ENCODE measurements at regions not wholly inside any gene's neighbourhood (a gene's known extent, or its start where the extent isn't known, plus 50 kb on each side); places are given as distances from the start of the nearest gene placed in this dataset.

DNA sequence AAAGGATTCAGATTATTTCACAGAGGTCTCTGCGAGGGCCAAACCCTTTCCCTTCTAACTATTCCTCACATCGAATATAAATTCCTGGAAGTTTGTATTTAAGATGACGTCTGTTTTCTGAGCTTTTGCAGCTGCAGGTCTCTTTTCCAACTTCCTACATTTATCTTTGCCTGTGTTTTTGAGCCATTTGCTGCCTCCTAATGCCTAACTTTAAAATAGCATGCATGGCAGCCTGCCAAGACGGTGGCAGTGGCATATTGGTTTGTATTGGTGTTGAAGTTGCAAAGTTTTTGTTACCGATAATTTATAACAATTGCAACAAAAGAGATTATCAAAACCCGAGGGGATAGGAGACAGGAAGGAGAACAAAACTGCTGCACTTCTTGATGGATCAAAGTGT is 187.1 kb upstream of the DNAJC19 start (continued):
- TF ChIP-seq EZH2phosphoT487 (IDR thresholded peaks at IDR 0.05; ENCODE audit: borderline replicate concordance, low read depth): no peak
- TF ChIP-seq CHD2 (IDR thresholded peaks at IDR 0.05; ENCODE audit: low read length, partially characterized antibody): no peak
- no peak for TF ChIP-seq TAF1 (IDR thresholded peaks at IDR 0.05; ENCODE audit: borderline replicate concordance, low read depth, low read length)
- no peak for TF ChIP-seq TEAD4 (IDR thresholded peaks at IDR 0.05; ENCODE audit: borderline replicate concordance, insufficient read depth)
- no peak for TF ChIP-seq TCF12 (IDR thresholded peaks at IDR 0.05)
- TF ChIP-seq YY1 (IDR thresholded peaks at IDR 0.05; ENCODE audit: low read depth): no peak
- TF ChIP-seq, protein P1, sequence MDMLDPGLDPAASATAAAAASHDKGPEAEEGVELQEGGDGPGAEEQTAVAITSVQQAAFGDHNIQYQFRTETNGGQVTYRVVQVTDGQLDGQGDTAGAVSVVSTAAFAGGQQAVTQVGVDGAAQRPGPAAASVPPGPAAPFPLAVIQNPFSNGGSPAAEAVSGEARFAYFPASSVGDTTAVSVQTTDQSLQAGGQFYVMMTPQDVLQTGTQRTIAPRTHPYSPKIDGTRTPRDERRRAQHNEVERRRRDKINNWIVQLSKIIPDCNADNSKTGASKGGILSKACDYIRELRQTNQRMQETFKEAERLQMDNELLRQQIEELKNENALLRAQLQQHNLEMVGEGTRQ (IDR thresholded peaks at IDR 0.05; ENCODE audit: borderline replicate concordance, low read depth, low read length): no peak
- TF ChIP-seq ELF1 (IDR thresholded peaks at IDR 0.05): no peak
- TF ChIP-seq MEF2A (IDR thresholded peaks at IDR 0.05; ENCODE audit: borderline replicate concordance, low read depth): no peak

DNA sequence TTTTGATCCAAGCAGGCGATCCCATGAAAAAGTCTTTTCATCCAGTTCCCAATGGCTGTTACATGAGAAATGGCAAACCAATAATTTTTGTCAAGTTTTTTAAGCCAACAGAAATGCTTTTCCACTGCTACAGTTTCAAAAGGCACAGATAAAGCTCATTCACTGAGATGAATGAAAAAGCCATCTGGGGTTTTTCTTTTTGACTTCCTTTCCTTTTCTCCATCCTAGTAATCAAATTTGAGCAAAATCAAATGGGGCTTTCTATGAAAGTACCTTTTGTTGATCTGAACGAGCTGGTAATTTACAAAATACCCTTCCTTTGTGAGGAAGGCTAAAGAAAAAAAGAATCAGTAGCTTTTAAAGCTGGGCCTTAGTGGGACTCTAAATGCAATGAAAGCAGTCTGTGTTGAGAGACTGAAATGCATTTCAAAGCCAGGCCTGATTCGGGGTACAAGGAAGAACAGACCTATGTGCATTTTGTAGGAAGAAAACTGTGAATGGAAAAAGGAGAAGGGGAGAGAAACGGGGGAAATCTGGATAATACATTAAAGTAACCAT is 185.2 kb upstream of the DNAJC19 start:
- H3K9me3 ChIP-seq: no peaks in the 10 kb centered on the region
- 15% methylated on average over 4 of the region's 4 CpGs for WGBS (ENCODE audit: low lambda C conversion rate)
- no peaks in the 10 kb centered on the region for H3K36me3 ChIP-seq (replicated peaks in 1 of 2; ENCODE audit: control insufficient read depth in 1 of 2, insufficient read depth in 2 of 2, low read length in 1 of 2)
- H3K79me2 ChIP-seq (ENCODE audit: insufficient read depth): no peaks in the 10 kb centered on the region
- no peaks in the 10 kb centered on the region for H3F3A ChIP-seq (replicated peaks; ENCODE audit: insufficient read depth)
- H3K4me3 ChIP-seq (ENCODE audit: low read depth in 2 of 2, low read length in 1 of 2): no peak overlapping the region
- no peaks in the 10 kb centered on the region for H3K27me3 ChIP-seq (ENCODE audit: insufficient read depth)
- TF ChIP-seq FOSL2 (IDR thresholded peaks at IDR 0.05; ENCODE audit: borderline replicate concordance, low read depth) (no peak), YY1 (IDR thresholded peaks at IDR 0.05; ENCODE audit: low read depth) (no peak), MEF2A (IDR thresholded peaks at IDR 0.05; ENCODE audit: borderline replicate concordance, low read depth) (no peak), SIN3A (IDR thresholded peaks at IDR 0.05; ENCODE audit: borderline replicate concordance, low read depth, low read length) (no peak), TAF1 (IDR thresholded peaks at IDR 0.05; ENCODE audit: borderline replicate concordance, low read depth, low read length) (no peak), JUND (IDR thresholded peaks at IDR 0.05) (no peak), NRF1 (IDR thresholded peaks at IDR 0.05; ENCODE audit: low read depth, low read length) (no peak), GATA2 (CRISPR knock-in tag; IDR thresholded peaks at IDR 0.05) (no peak), TEAD4 (IDR thresholded peaks at IDR 0.05; ENCODE audit: borderline replicate concordance, insufficient read depth) (no peak), EZH2phosphoT487 (IDR thresholded peaks at IDR 0.05; ENCODE audit: borderline replicate concordance, low read depth) (no peak), FOXM1 (IDR thresholded peaks at IDR 0.05; ENCODE audit: low read depth) (no peak), POLR2AphosphoS5 (IDR thresholded peaks at IDR 0.05; ENCODE audit: low read depth, low read length) (no peak)
- TF ChIP-seq, protein P2, sequence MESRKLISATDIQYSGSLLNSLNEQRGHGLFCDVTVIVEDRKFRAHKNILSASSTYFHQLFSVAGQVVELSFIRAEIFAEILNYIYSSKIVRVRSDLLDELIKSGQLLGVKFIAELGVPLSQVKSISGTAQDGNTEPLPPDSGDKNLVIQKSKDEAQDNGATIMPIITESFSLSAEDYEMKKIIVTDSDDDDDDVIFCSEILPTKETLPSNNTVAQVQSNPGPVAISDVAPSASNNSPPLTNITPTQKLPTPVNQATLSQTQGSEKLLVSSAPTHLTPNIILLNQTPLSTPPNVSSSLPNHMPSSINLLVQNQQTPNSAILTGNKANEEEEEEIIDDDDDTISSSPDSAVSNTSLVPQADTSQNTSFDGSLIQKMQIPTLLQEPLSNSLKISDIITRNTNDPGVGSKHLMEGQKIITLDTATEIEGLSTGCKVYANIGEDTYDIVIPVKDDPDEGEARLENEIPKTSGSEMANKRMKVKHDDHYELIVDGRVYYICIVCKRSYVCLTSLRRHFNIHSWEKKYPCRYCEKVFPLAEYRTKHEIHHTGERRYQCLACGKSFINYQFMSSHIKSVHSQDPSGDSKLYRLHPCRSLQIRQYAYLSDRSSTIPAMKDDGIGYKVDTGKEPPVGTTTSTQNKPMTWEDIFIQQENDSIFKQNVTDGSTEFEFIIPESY (IDR thresholded peaks at IDR 0.05; ENCODE audit: borderline replicate concordance, low read depth): no peak
- TF ChIP-seq, protein P1 (IDR thresholded peaks at IDR 0.05; ENCODE audit: borderline replicate concordance, low read depth, low read length): no peak
- no peak overlapping the region for H3K4me2 ChIP-seq
- H2AFZ ChIP-seq (ENCODE audit: low read depth): no peak overlapping the region
- no peak for DNase-seq
- no peaks in the 10 kb centered on the region for H3K4me1 ChIP-seq (ENCODE audit: control insufficient read depth in 1 of 2, insufficient read depth in 2 of 2, low read depth in 1 of 2, low read length in 1 of 2)
- POLR2A ChIA-PET: no interaction called here
- H3K9me2 ChIP-seq: no peaks in the 10 kb centered on the region
- H3K27ac ChIP-seq (ENCODE audit: low read depth in 2 of 2, low read length in 1 of 2): no peak overlapping the region
- H3K9ac ChIP-seq: no peak overlapping the region
- no peaks in the 10 kb centered on the region for H4K20me1 ChIP-seq (ENCODE audit: insufficient read depth)
- CTCF ChIA-PET: interaction anchor here (1.2 to 1.7 kb wide), 2 partner anchors 71 to 104 kb away, joined by 3 to 5 read pairs; no protein-coding TSS in a partner anchor

Data from SK-N-SH (cell line).